ENCODE measurements at regions not wholly inside any gene's neighbourhood (a gene's known extent, or its start where the extent isn't known, plus 50 kb on each side); places are given as distances from the start of the nearest gene placed in this dataset.

- DNase-seq: no peak
- TF ChIP-seq CTCF (IDR thresholded peaks at IDR 0.05): no peak
These were observed 113.4 kb upstream of the UQCRFS1 start for GRCh38 chr19:29326351-29326750.

GRCh38 chr19:29326849-29327840 lies 114.2 kb upstream of the UQCRFS1 start:
- no peaks in the 10 kb centered on the region for H3K36me3 ChIP-seq
- H3K27me3 ChIP-seq: peaks cover 0 to 17% (median 8%) of the 10 kb centered on the region in 7 donors
- H3K9me3 ChIP-seq: no peaks in the 10 kb centered on the region
- H3K4me3 ChIP-seq: no peak overlapping the region
- WGBS, 2 donors: 37 to 42% methylated on average over 14 of the region's 14 CpGs
- intact Hi-C loops (cut with DNase I): no loop called here
- DNase-seq (no peak), ATAC-seq (no peak)
- no peak overlapping the region for H3K27ac ChIP-seq
- H3K4me1 ChIP-seq: no peaks in the 10 kb centered on the region
- no peak for TF ChIP-seq CTCF (IDR thresholded peaks at IDR 0.05)

More at GRCh38 chr19:29326351-29326750, 113.4 kb upstream of the UQCRFS1 start:
- intact Hi-C loops (cut with DNase I): no loop called here
- Histone ChIP-seq H3K4me1 (no peaks in the 10 kb centered on the region), H3K27me3 (peaks cover 0 to 17% (median 8%) of the 10 kb centered on the region in 7 donors), H3K9me3 (no peaks in the 10 kb centered on the region), H3K4me3 (no peak overlapping the region), H3K36me3 (no peaks in the 10 kb centered on the region), H3K27ac (no peak overlapping the region)
- no peak for ATAC-seq
- 56 to 60% methylated on average over 4 of the region's 4 CpGs for WGBS, 2 donors

DNA sequence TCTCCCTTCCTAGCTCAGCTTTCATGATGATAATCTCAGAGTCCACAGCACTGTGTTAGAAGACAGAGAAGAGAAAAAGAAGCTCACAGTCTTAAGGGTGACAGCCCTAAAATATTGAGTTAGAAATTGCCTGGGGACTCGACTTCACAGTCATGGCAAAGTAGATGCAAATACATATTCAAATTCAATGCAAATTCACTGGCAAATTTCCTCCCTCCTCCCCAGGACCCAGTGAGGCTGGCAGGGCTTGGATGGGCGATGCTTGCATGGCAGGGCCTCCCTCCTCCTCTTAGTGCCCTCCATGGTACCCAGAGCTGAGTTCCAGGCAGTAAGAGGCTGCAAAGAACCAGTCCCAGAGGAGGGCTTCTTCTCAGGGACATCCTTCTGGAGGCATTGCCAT lies 115.6 kb upstream of the UQCRFS1 start:
- no peaks in the 10 kb centered on the region for H3K36me3 ChIP-seq
- H3K9me3 ChIP-seq: no peaks in the 10 kb centered on the region
- no peak overlapping the region for H3K4me3 ChIP-seq
- WGBS, 2 donors: 42 to 43% methylated on average over 2 of the region's 2 CpGs
- DNase-seq (no peak), ATAC-seq (no peak)
- intact Hi-C loops (cut with DNase I): no loop called here
- peaks cover 0 to 12% (median 3%) of the 10 kb centered on the region in 7 donors for H3K27me3 ChIP-seq
- no peaks in the 10 kb centered on the region for H3K4me1 ChIP-seq
- H3K27ac ChIP-seq: no peak overlapping the region
- TF ChIP-seq CTCF (IDR thresholded peaks at IDR 0.05): no peak

GRCh38 chr19:29329460-29330134 lies 116.6 kb upstream of the UQCRFS1 start:
- Histone ChIP-seq H3K36me3 (no peaks in the 10 kb centered on the region), H3K4me3 (no peak overlapping the region), H3K27ac (no peak overlapping the region), H3K9me3 (no peaks in the 10 kb centered on the region), H3K27me3 (peaks cover 0 to 8% (median 0%) of the 10 kb centered on the region in 7 donors), H3K4me1 (no peaks in the 10 kb centered on the region)
- no peak for TF ChIP-seq CTCF (IDR thresholded peaks at IDR 0.05)
- intact Hi-C loops (cut with DNase I): no loop called here
- ATAC-seq: peak in 1 of 8 donors; percentile 25
- WGBS, 2 donors: 63 to 64% methylated on average over 5 of the region's 5 CpGs
- no peak for DNase-seq
